Heart right ventricle (tissue), 16 donors: ENCODE measurements at regions not wholly inside any gene's neighbourhood (a gene's known extent, or its start where the extent isn't known, plus 50 kb on each side); places are given as distances from the start of the nearest gene placed in this dataset.

Experiments
- ATAC-seq, 8 donors: fragments of 200-7000 bp; cut with Tn5 transposase; one replicate each; pipeline ENCODE4 v1.9.1; 2020; ENCODE audit warnings: mild to moderate bottlenecking in 8 of 8, moderate library complexity in 8 of 8, moderate number of reproducible peaks in 1 of 8
- DNase-seq, 2 donors: peaks; one replicate each; pipeline ENCODE4 v3.0.0-alpha.2; 2020
- H3K27ac ChIP-seq, 10 donors: fragments of 200-600 bp; sonication (generic) in 2 of 10; one replicate each; pipeline versions ENCODE4 v1.5.0 to v1.8.0; 2020 to 2022; ENCODE audit warnings: mild to moderate bottlenecking in 3 of 10
- H3K27me3 ChIP-seq, 7 donors: fragments of 200-600 bp; one replicate each; pipeline ENCODE4 v1.8.0; 2021 to 2022; ENCODE audit warnings: mild to moderate bottlenecking in 2 of 7
- H3K36me3 ChIP-seq, 9 donors: fragments of 200-600 bp; sonication (generic) in 1 of 9; one replicate each; pipeline versions ENCODE4 v1.5.0 to v1.8.0; 2020 to 2022; ENCODE audit warnings: mild to moderate bottlenecking in 2 of 9
- H3K4me1 ChIP-seq, 9 donors: fragments of 200-600 bp; sonication (generic) in 1 of 9; one replicate each; pipeline versions ENCODE4 v1.5.0 to v1.8.0; 2020 to 2022; ENCODE audit warnings: mild to moderate bottlenecking in 4 of 9
- H3K4me3 ChIP-seq, 10 donors: fragments of 200-600 bp; sonication (generic) in 2 of 10; one replicate each; pipeline versions ENCODE4 v1.5.0 to v1.8.0; 2020 to 2022; ENCODE audit warnings: mild to moderate bottlenecking in 7 of 10, moderate library complexity in 2 of 10
- H3K9me3 ChIP-seq, 11 donors: fragments of 200-600 bp in 10 of 11; sonication (generic) in 2 of 11; one replicate each; pipeline versions ENCODE4 v1.5.0 to v1.8.0; 2013 to 2022; ENCODE audit warnings: mild to moderate bottlenecking in 2 of 11, control low read depth in 1 of 11, moderate library complexity in 1 of 11
- CTCF ChIP-seq, 9 donors: fragments of 200-600 bp; sonication (generic) in 2 of 9; IDR thresholded peaks; one replicate each; pipeline versions ENCODE4 v1.5.0 to v1.8.0; 2021 to 2022; ENCODE audit warnings: antibody characterized with exemption in 9 of 9, mild to moderate bottlenecking in 5 of 9, moderate library complexity in 1 of 9
- WGBS, 2 donors: extraction: QIAGEN DNeasy Blood & Tissue Kit; methylation state at CpG; one replicate each; pipeline ENCODE4 v1.1.7; 2013; ENCODE audit warnings: inconsistent platforms in 1 of 2; 5-methylcytosine and 5-hydroxymethylcytosine counted together
- intact Hi-C, 10 donors: fragments of 100-400 bp; cut with DNase I; formaldehyde crosslinking; loops; one replicate each; pipeline versions ENCODE4 v1.11.1 to v1.14.2; 2022
- donor health status: Arrhythmogenic right ventricular cardiomyopathy.
- donor health status: ischemic (EF 13 %, LVEDD 7.1; RV severe dilation, severe dysfunction).
- donor health status: healthy with polysubstance abuse.
- donor health status: DM: no; HTN: yes; CAD: no.
- donor health status: DM: no; HTN: no; CAD: no.
- donor health status: ischemic (EF 25% LVEDD 6.9; RV normal size, moderate dysfunction).
- donor health status: ischemic (EF 25% LVEDD 5.7; RV mildly dilated, moderate dysfunction).
- donor health status: healthy.
- donor health status: DM: yes; HTN: yes; CAD: no.
- donor health status: Ischemic cardiomyopathy.
- donor health status: ischemic (EF 35%, LVEDD 5.7; RV mildly dilated, moderate dysfunction).
- donor health status: nonischemic (EF 11% LVEDD 7.7; RV severe dilation, severe dysfunction).
- donor health status: DM: yes; HTN: yes; CAD: no.
- donor health status: PGD.
- donor health status: ischemic (EF 29% LVEDD 5.4; RV normal size, mild dysfunction).
- donor health status: nonischemic (EF 23%, LVEDD 6.1; RV moderate dilation, normal function).

GRCh38 chr15:96170979-96171739 lies 159.3 kb upstream of the NR2F2 start:
- TF ChIP-seq CTCF (IDR thresholded peaks at IDR 0.05) = no peak
- peaks cover 0 to 7% (median 0%) of the 10 kb centered on the region in 7 donors for H3K27me3 ChIP-seq
- H3K4me3 ChIP-seq = no peak overlapping the region
- H3K9me3 ChIP-seq = no peaks in the 10 kb centered on the region
- H3K4me1 ChIP-seq = peaks cover 0 to 1% (median 0%) of the 10 kb centered on the region in 9 donors
- DNase-seq (no peak), ATAC-seq (no peak)
- no peaks in the 10 kb centered on the region for H3K36me3 ChIP-seq
- no peak overlapping the region for H3K27ac ChIP-seq
- 75 to 76% methylated on average over 14 of the region's 14 CpGs for WGBS, 2 donors
- intact Hi-C loops = loop anchor here in 1 of 10 donors (10.0 kb wide), 1 partner anchor 56 kb away; no protein-coding TSS in a partner anchor

GRCh38 chr15:96171853-96172296 lies 158.6 kb upstream of the NR2F2 start:
- DNase-seq = no peak
- H3K4me1 ChIP-seq = no peaks in the 10 kb centered on the region
- no peaks in the 10 kb centered on the region for H3K9me3 ChIP-seq
- WGBS, 2 donors = 68 to 75% methylated on average over 5 of the region's 5 CpGs
- TF ChIP-seq CTCF (IDR thresholded peaks at IDR 0.05) = no peak
- peaks cover 0 to 7% (median 0%) of the 10 kb centered on the region in 7 donors for H3K27me3 ChIP-seq
- intact Hi-C loops = loop anchor here in 1 of 10 donors (10.0 kb wide), 1 partner anchor 57 kb away; no protein-coding TSS in a partner anchor
- no peak overlapping the region for H3K4me3 ChIP-seq
- H3K27ac ChIP-seq = no peak overlapping the region
- ATAC-seq = no peak
- no peaks in the 10 kb centered on the region for H3K36me3 ChIP-seq

DNA sequence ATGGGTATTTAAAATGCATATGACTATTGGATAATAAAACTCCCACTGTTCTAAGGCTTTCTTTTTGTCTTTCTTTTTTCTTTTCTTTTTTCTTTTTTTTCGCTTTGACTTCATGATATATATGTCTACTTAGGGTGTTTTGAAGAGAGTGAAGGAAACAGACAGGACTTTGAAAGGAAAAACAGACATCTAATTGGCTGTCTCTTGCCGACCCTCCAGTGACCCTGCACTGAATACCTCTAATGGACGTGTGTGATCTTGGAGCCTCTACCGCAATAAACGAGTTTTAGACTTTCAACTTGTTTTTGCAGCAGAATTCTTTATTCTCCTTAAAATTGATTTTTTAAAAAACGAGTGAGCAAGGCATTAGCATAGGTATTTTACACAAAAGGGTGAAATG lies 158.1 kb upstream of the NR2F2 start:
- DNase-seq = no peak
- WGBS, 2 donors = 84 to 89% methylated on average over 6 of the region's 6 CpGs
- H3K27ac ChIP-seq = no peak overlapping the region
- no peak for TF ChIP-seq CTCF (IDR thresholded peaks at IDR 0.05)
- no peaks in the 10 kb centered on the region for H3K36me3 ChIP-seq
- H3K9me3 ChIP-seq = no peaks in the 10 kb centered on the region
- H3K27me3 ChIP-seq = peaks cover 0 to 7% (median 0%) of the 10 kb centered on the region in 7 donors
- H3K4me3 ChIP-seq = no peak overlapping the region
- no peak for ATAC-seq
- intact Hi-C loops = loop anchor here in 1 of 10 donors (10.0 kb wide), 1 partner anchor 58 kb away; no protein-coding TSS in a partner anchor
- no peaks in the 10 kb centered on the region for H3K4me1 ChIP-seq

- peaks cover 0 to 3% (median 0%) of the 10 kb centered on the region in 7 donors for H3K27me3 ChIP-seq
- intact Hi-C loops = loop anchor here in 1 of 10 donors (10.0 kb wide), 1 partner anchor 62 kb away; no protein-coding TSS in a partner anchor
- TF ChIP-seq CTCF (IDR thresholded peaks at IDR 0.05) = no peak
- DNase-seq (no peak), ATAC-seq (no peak)
- H3K4me1 ChIP-seq = peaks cover 0 to 5% (median 0%) of the 10 kb centered on the region in 9 donors
- H3K36me3 ChIP-seq = no peaks in the 10 kb centered on the region
- no peaks in the 10 kb centered on the region for H3K9me3 ChIP-seq
- no peak overlapping the region for H3K27ac ChIP-seq
- no peak overlapping the region for H3K4me3 ChIP-seq
- 94 to 98% methylated on average over 4 of the region's 4 CpGs for WGBS, 2 donors
Observed at GRCh38 chr15:96176831-96177230, 153.7 kb upstream of the NR2F2 start.
